Activated T-cell treated with anti-CD3 and anti-CD28 coated beads for 24 hours (primary cell): ENCODE measurements at regions not wholly inside any gene's neighbourhood (a gene's known extent, or its start where the extent isn't known, plus 50 kb on each side); places are given as distances from the start of the nearest gene placed in this dataset.

Experiments used
- DNase-seq: peaks from one replicate; pipeline ENCODE4 v3.0.0-alpha.2; 2020; ENCODE audit warnings: low read depth

- DNase-seq, result no peak
Observed at GRCh38 chr21:40901691-40902090, 54.7 kb upstream of the DSCAM start.

DNA sequence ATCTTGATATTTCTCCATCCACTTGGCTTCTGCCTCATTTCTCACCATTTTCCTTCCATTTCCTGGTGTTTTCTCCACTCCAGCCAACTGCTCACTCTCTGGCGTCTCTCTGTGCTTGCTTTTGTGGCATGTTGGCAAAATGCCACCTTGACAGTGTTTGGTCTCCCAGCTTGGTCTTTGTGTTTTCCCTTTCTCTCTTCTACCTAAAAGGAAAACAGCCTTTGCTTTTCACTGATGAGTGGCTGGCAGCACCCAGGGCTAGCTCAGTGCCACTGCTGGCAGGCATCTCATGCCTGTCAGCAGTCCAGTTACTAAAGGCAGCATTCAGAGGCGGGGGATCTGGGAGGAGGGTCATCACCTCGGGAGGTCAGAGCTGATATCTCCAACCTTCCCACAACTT, 55.3 kb upstream of the DSCAM start:
- no peak for DNase-seq

DNA sequence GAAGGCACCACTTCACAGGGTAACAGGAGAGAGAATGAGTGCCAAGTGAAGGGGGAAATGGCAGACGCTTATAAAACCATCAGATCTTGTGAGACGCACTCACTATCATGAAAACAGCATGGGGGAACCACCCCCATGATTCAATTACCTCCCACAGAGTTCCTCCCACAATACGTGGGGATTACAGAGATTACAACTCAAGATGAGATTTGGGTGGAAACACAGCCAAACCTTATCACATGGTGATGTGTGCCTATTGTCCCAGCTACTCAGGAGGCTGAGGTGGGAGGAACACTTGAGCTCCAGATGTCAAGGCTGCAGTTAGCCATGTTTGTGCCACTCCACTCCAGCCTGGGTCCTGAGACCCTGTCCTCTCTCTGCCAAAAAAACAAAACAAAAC, 56.0 kb upstream of the DSCAM start:
- no peak for DNase-seq

DNA sequence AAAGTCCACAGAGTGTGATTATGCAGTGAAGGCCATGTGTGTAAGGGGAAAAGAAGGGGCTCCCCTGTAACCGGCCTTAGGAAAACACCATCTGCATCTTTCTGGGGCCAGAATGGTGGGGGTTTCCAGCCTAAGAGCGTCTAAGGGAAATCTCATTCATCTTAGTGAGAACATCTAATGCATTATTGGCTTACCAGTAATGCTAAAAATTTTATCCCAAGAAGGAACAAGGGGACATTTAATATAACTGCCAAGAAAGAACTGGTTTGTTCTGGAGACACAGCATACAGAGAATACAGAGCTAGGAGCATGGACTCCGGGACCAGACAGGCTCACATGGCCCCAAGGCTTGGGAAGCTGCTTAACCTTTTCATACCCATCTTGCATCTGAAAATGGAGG, 58.3 kb upstream of the DSCAM start:
- no peak for DNase-seq

DNA sequence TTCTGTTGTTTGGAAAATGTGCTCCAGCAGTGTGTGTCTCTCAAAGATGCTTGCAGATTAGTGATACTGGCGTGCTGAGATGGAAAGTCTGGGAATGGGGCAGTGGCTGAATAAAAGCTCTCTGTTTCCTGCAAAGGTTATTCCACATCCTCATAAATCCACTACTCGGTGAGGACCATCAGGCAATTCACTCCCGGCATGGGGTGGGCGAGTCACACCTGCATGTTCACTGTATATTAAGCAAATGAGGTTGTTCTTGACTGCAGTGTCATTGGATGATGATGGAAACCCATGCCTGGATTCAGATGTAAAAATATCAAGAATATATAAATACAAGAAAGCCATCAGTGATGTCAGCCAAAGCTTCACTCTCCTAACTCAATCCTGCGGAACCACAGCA, 65.4 kb upstream of the DSCAM start:
- DNase-seq, result no peak

GRCh38 chr21:40915114-40915513, 68.2 kb upstream of the DSCAM start:
- no peak for DNase-seq

DNA sequence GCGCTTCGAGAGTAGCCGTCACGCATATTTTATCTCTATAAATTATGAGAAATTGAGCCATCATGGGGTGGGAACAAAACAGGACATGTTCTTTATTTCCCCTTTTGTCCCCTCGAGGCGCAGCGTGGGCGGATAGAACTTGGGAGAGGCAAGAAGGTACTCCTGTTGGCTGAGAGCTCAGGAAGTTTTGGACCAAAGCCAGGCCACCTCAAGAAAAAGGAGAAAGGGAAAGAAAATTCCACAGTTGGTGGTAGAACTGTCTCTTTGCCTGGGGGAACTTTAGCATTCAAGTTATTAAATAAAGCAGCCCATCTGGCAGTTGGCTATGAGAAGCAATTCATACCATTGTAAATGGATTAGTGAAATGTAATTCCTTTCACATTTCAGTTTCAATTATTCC, 76.4 kb upstream of the DSCAM start:
- no peak for DNase-seq

DNA sequence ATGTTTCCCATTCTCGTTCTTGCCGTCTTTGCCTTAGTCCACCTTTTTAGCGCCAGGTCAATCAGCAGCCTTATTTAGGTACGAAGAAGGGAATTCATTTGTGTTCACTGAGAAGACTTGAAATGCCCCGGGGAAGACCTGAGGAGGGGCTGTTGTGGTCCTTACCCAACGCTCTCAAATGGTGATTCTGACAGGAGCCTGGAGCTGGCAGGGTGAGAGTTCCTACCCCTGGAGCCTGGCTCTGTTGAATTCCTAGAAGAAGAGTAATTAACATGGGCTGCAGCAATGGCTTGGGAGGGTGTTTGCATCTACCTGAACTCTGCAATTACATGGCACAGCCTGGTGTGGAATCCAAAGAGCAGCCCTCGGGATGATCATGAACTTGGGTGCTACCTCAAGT, 76.9 kb upstream of the DSCAM start:
- DNase-seq, result no peak

- no peak for DNase-seq
Observed at GRCh38 chr21:40924641-40925040, 77.7 kb upstream of the DSCAM start.

DNA sequence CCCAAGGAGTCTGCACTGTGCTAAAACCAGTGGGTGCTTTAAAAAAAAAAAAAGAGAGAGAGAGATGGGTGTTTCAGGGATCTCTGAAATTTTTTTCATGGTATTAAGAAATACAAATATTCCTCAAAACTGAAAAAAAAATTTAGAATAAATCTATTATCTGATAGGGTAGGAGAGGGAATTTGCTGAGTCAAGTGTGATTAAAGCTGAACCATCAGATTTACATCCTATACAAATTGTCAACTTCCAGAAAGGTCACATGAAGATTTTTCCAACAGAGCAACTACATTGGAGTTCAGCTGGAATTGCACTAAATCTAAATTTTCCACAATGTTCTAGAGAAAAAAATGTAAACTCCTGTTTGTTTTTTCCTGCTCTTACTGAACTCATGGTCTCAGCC, 79.3 kb upstream of the DSCAM start:
- no peak for DNase-seq

DNA sequence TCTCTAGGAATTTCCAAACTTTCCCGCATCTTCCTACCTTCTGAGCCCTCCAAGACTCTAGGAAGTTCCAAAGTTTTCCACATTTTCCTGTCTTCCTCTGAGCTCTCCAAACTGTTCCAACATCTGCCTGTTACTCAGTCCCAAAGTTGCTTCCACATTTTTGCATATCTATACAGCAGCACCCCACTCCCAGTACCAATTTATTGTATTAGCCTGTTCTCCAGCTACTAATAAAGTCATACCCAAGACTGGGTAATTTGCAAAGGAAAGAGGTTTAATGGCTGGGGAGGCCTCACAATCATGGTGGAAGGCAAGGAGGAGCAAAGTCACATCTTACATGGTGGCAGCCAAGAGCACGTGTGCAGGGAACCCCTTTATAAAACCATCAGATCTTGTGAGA, 82.9 kb upstream of the DSCAM start:
- DNase-seq, result no peak

DNA sequence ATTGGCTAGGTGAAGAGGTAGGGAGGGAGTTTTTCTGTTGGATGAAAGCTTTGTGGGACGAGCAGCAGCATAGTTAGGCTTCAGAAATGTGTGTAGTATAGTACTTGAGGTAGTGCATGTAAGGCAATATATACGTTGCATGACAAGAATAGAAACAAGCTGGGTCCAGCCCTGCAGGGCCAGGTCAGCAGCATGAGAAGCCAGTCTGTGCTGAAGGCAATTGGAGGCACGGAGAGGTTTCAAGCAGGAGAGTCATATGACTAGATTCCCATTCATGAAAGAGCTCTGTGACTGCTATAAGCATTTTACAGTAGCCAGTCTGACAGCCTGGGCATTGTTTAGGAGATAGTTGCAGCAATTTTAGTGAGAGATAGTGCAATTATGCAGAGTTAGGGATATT, 84.2 kb upstream of the DSCAM start:
- DNase-seq, result no peak

DNA sequence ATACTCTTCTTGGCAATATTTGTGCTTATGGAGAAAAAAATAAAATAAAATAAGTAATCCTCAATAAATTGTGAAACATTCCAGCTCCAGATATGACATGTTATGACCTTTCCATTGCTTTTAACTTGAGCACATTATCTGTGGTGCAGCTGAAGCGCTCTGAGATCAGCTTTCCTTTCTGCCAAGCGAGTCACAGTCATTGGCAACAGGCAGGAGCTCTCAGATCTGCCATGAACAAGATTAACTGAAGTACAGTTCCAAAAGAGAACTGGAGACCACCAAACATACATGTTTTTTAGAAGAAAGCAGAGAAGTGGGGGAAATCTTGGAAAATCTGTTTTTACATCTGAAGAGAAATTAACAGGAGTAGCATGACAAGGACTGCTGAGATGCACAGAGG, 89.2 kb upstream of the DSCAM start:
- no peak for DNase-seq

DNA sequence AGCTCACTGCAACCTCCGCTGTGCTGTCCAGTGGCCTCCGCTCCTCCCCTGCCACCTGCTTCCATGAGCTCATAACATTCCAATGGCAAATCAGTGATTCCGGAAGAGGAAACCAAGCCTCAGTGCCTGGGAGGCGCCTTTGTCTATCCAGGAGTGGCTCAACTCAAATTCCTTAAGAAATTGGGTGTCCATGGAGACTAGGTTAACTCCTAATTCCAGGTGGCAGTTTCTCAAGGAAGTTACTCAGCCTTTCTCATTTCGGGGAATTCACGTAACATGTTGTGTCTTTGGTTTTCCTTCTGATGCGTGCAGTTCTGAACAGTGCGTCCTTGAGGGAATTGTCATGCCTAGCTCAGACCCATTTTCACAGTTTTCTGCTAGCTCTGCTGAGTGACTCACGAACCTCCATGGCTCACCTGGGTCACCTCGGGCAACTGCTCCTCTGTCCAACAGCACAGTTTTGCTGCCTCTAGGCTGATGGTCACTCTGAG, 89.9 kb upstream of the DSCAM start:
- no peak for DNase-seq

- DNase-seq, result no peak
Observed at GRCh38 chr21:40938078-40938477, 91.1 kb upstream of the DSCAM start.

- DNase-seq, result no peak
Observed at GRCh38 chr21:40938611-40939010, 91.7 kb upstream of the DSCAM start.

DNA sequence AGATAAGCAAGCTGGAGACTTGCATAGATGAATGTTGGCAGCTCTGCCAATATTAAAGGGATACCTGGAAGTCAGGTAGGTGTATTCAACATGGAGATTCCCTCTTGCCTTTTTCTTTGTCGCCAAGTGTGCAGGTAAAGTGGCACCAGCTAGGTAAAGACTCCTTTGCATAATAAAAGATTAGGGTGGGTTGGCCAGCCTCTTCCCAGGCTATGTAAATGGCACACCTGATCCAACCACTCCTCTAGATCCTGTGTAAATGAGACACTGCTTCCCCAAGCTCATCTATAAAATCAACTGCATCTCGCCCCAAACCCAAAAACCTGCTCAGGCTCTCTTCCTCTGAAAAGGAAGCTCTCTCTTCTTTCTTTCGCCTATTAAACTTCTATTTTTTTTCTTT, 100.8 kb upstream of the DSCAM start:
- no peak for DNase-seq

DNA sequence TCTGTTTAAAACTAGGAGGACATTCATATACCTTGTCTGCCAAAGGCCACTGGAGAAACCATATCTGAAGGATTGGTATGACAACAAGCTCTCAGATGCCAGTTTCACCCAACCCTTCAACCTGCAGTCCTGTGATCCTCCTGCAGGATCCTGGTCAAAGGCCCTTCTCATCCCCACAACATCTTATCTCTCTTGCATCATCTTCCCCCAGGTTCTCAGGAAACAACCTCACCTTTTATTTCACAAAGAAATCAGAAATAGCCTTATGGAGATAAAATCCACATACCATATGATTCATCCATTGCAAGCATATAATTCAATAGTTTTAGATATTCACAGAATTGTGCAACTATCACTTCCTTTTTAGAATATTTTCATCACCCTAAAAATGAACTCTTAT, 104.0 kb upstream of the DSCAM start:
- DNase-seq, result no peak

GRCh38 chr21:40952551-40953323, 105.8 kb upstream of the DSCAM start:
- DNase-seq, result no peak

DNA sequence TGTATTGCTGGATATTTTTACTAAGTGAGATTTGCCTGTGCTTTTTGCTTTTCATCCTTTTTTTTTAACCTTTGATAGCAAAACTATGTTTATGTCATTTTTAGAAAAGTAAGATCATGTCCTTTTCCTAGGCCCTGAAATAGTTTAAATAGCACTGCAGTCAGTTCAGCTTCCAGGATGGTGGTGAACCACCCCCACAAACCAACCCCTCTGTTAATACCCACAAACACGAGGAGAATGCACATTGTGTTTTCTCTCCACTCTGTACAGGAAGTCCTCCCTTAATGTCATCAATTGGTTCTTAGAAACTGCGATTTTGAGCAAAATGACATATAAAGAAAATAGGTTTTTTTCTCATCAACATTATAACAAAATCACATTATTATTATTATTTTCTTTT, 117.7 kb upstream of the DSCAM start:
- DNase-seq, result no peak

GRCh38 chr21:40967771-40968170, 120.8 kb upstream of the DSCAM start:
- no peak for DNase-seq

DNA sequence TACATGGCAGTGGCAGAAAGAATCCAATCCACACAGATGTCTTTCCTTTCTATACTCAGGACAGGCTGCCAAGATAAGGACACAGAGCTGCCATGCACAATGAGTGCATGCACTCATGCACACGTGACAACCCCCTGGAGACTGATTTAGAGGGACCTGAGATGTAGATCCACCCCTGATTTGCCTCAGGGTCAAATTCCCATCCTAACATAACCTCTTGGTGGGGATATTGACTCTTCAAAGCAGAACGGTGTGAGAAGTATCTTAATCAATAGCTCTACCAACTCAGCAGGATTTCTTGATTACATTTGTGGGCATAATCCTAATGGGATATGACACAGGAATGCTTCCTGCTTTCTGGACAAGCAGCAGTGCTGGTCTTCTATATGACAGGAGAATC, 125.2 kb upstream of the DSCAM start:
- DNase-seq, result no peak

DNA sequence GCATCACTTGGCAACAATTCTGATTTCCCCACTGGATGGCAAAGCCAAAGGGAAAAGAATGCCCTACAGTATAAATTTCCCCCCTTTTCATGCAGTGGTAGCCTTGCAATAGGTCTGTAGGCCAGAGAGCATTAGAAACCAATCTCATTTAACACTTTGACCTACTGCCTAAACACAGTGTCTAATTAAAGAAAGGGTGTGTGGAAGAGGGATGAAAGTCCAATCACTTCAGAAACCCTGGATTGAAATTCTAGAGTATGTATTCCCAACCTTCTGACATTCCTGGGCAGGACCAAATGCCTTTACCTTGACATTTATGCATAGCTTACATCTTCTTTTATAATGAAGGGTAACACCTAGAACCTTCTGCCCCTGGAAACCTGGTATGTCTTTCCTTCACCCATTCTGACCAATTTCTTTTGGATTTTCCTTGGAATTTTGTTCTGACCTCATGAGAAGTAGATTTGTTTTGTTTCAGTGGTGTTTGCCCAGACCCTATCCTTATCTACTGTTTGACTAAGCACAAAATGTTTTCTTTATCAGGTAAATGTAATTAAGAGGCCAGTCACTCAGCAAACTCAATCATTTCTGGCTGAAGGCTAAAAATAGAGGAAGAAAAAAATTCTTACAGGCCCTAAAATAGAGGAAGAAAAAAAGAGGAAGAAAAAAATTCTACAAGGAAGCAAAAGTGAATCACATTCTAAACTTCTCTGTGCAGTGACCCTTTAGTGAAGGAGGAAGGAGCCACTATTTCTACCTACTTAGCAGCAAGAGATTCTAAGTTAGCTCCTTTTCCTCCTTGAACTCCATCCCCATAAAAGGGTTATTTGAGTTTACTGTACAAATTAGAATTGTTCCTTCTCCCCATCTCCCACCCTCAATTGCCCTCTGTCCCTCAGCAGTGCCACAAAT, 129.5 kb upstream of the DSCAM start:
- no peak for DNase-seq
